ENCODE measurements at regions not wholly inside any gene's neighbourhood (a gene's known extent, or its start where the extent isn't known, plus 50 kb on each side); places are given as distances from the start of the nearest gene placed in this dataset.

- H3K56ac ChIP-seq (ENCODE audit: insufficient read length, low read depth, low read length): no peak overlapping the region
- peaks cover 13 to 16% (median 14%) of the 10 kb centered on the region in 3 experiments; a peak in 6 of 7 replicates for H3K36me3 Mint-ChIP-seq (ENCODE audit: insufficient read depth in 1 of 3, low read depth in 3 of 3)
- no peaks in the 10 kb centered on the region; the same call in 1 of the 2 replicates for H3K4me1 ChIP-seq (ENCODE audit: insufficient read depth, low read length)
- no peaks in the 10 kb centered on the region for H3K9me3 ChIP-seq (ENCODE audit: control insufficient read depth, low read depth, low read length)
- no peak for DNase-seq
- H3K4ac ChIP-seq (ENCODE audit: low read depth, low read length): no peak overlapping the region
- H2AK5ac ChIP-seq (ENCODE audit: insufficient read length, low read length): no peak overlapping the region
- no peak overlapping the region for H3K27ac Mint-ChIP-seq
- no CpG with 5 or more reads among the region's 7 CpGs for WGBS (ENCODE audit: extremely low coverage, insufficient read length, low lambda C conversion rate)
- H3K9ac ChIP-seq (ENCODE audit: extremely low read depth, insufficient read length, low read length): no peak overlapping the region
- H3K79me2 ChIP-seq (ENCODE audit: insufficient read depth, low read length): no peaks in the 10 kb centered on the region
- H2AFZ ChIP-seq (ENCODE audit: low read length): no peak overlapping the region
- H2BK120ac ChIP-seq (ENCODE audit: low read depth, low read length, poor library complexity, severe bottlenecking): no peak overlapping the region
- no peak overlapping the region for H4K5ac ChIP-seq (ENCODE audit: insufficient read length, low read depth, low read length)
- H4K8ac ChIP-seq (replicated peaks; ENCODE audit: insufficient read length, low read depth, low read length): no peak overlapping the region
- no peak overlapping the region for H3T11ph ChIP-seq (ENCODE audit: low read length)
- peaks cover 15 to 19% of the 10 kb centered on the region in 2 experiments for H3K9me3 Mint-ChIP-seq
- peaks cover 13 to 15% of the 10 kb centered on the region in 2 experiments for H3K4me1 Mint-ChIP-seq
- no peak overlapping the region for H3K4me3 Mint-ChIP-seq
- H3K27ac ChIP-seq (ENCODE audit: insufficient read length, low read depth, low read length): no peak overlapping the region
- no peak overlapping the region for H3K14ac ChIP-seq (ENCODE audit: insufficient read depth, low read length)
- H3K27me3 ChIP-seq (ENCODE audit: insufficient read depth, low read length): no peaks in the 10 kb centered on the region
- no peak overlapping the region for H2BK15ac ChIP-seq (ENCODE audit: low read depth, low read length)
- no peaks in the 10 kb centered on the region for H3K23me2 ChIP-seq (ENCODE audit: insufficient read length, low read depth, low read length, poor library complexity, severe bottlenecking)
- H2BK12ac ChIP-seq (ENCODE audit: insufficient read length, low read depth, low read length): no peak overlapping the region
- H3K4me2 ChIP-seq (ENCODE audit: insufficient read depth, insufficient read length, low read length): no peak overlapping the region
- no peaks in the 10 kb centered on the region; the same call in 1 of the 2 replicates for H3K27me3 Mint-ChIP-seq (ENCODE audit: low read depth)
- TF ChIP-seq CTCF (conservative IDR thresholded peaks at IDR 0.05): no peak
- H2BK20ac ChIP-seq (ENCODE audit: low read depth, low read length, poor library complexity, severe bottlenecking): no peak overlapping the region
- H3K79me1 ChIP-seq (ENCODE audit: insufficient read depth, low read depth, low read length, poor library complexity, severe bottlenecking): no peaks in the 10 kb centered on the region
- no peak overlapping the region for H3K18ac ChIP-seq (ENCODE audit: insufficient read length, low read depth, low read length)
- H4K91ac ChIP-seq (ENCODE audit: insufficient read length, low read depth, low read length): no peak overlapping the region
- H2BK5ac ChIP-seq (ENCODE audit: insufficient read length, low read length): no peak overlapping the region
- no peaks in the 10 kb centered on the region for H4K20me1 ChIP-seq (ENCODE audit: control insufficient read depth, insufficient read depth, insufficient read length)
- H3K23ac ChIP-seq (ENCODE audit: insufficient read length, low read depth, low read length): no peak overlapping the region
Observed at GRCh38 chr15:29544513-29545128, 275.0 kb upstream of the NSMCE3 start.

Data from H9 (cell line).